ENCODE measurements at regions not wholly inside any gene's neighbourhood (a gene's known extent, or its start where the extent isn't known, plus 50 kb on each side); places are given as distances from the start of the nearest gene placed in this dataset.

DNA sequence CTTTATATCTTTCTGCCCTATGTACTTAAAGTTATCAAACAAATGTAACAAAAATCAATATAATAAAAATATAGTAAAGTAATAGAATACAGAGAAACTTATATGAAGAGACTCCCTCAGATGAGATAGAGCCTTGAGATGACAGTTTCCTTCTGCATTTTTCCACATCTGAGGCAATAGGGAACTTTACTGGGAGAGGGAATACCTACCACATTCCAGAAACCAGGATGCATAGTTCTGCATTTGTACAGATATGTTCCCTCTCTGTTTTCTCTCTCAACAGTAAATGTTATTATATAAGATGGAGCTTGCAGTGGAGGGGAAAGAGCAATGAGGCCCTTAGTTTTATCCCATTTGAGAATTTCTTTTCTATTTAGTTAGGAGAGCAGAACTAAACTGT, 109.6 kb upstream of the KCNN2 start:
- intact Hi-C loops (cut with DNase I), result no loop called here
- Histone ChIP-seq H3K4me1 (no peaks in the 10 kb centered on the region), H3K9me3 (no peaks in the 10 kb centered on the region), H3K27me3 (no peaks in the 10 kb centered on the region), H3K4me3 (no peak overlapping the region), H3K9ac (ENCODE audit: low read depth in 2 of 2, low read length in 2 of 2) (no peak overlapping the region), H3K36me3 (no peaks in the 10 kb centered on the region), H3K27ac (no peak overlapping the region)
- TF ChIP-seq, protein P1, sequence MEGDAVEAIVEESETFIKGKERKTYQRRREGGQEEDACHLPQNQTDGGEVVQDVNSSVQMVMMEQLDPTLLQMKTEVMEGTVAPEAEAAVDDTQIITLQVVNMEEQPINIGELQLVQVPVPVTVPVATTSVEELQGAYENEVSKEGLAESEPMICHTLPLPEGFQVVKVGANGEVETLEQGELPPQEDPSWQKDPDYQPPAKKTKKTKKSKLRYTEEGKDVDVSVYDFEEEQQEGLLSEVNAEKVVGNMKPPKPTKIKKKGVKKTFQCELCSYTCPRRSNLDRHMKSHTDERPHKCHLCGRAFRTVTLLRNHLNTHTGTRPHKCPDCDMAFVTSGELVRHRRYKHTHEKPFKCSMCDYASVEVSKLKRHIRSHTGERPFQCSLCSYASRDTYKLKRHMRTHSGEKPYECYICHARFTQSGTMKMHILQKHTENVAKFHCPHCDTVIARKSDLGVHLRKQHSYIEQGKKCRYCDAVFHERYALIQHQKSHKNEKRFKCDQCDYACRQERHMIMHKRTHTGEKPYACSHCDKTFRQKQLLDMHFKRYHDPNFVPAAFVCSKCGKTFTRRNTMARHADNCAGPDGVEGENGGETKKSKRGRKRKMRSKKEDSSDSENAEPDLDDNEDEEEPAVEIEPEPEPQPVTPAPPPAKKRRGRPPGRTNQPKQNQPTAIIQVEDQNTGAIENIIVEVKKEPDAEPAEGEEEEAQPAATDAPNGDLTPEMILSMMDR (IDR thresholded peaks at IDR 0.05), result no peak
- no peak for DNase-seq

DNA sequence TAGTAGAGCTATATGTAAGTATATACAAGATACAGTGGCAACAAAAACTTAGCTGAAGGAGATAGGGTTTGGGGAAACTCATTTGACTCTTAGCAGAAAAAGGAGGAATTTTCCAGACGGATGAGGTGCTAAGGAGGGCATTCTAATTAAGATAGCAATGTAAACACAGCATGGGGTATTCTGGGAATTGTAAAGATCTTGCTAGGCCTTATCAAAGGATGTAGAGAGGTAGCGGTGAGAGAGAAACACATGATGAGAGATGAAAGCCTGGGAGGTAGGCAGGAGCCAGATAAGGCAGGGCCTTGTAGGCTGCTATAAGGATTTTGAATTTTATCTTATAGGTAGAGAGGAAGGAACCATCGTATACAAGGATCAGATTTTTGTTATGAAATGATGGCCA, 106.6 kb upstream of the KCNN2 start:
- TF ChIP-seq, protein P1 (IDR thresholded peaks at IDR 0.05), result no peak
- no peak for DNase-seq
- Histone ChIP-seq H3K4me3 (no peak overlapping the region), H3K9me3 (no peaks in the 10 kb centered on the region), H3K36me3 (no peaks in the 10 kb centered on the region), H3K27me3 (no peaks in the 10 kb centered on the region), H3K9ac (ENCODE audit: low read depth in 2 of 2, low read length in 2 of 2) (no peak overlapping the region), H3K4me1 (no peaks in the 10 kb centered on the region), H3K27ac (no peak overlapping the region)
- intact Hi-C loops (cut with DNase I), result no loop called here

DNA sequence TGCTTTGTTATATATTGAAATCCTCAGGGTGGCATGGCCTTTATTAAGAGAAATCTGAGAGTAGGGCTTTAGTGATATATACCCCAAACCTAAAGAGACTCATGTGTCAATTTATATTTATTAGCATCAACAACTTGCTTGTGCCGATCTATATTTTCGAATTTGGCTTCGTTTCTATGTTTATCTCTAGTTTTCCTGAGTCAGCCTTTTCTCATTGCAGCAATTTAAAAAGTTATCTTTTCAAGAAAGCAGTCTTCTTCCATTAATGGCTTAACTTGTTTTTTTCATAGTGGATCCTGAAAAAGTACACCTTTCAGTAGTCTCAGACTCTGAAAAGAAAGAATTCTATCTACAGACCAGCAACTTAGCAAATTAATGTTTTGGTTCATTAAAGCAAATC, 99.9 kb upstream of the KCNN2 start:
- Histone ChIP-seq H3K4me3 (no peak overlapping the region), H3K27me3 (no peaks in the 10 kb centered on the region), H3K4me1 (no peaks in the 10 kb centered on the region), H3K36me3 (no peaks in the 10 kb centered on the region), H3K9me3 (no peaks in the 10 kb centered on the region), H3K9ac (ENCODE audit: low read depth in 2 of 2, low read length in 2 of 2) (no peak overlapping the region), H3K27ac (no peak overlapping the region)
- no peak for DNase-seq
- intact Hi-C loops (cut with DNase I), result no loop called here
- TF ChIP-seq, protein P1 (IDR thresholded peaks at IDR 0.05), result no peak

DNA sequence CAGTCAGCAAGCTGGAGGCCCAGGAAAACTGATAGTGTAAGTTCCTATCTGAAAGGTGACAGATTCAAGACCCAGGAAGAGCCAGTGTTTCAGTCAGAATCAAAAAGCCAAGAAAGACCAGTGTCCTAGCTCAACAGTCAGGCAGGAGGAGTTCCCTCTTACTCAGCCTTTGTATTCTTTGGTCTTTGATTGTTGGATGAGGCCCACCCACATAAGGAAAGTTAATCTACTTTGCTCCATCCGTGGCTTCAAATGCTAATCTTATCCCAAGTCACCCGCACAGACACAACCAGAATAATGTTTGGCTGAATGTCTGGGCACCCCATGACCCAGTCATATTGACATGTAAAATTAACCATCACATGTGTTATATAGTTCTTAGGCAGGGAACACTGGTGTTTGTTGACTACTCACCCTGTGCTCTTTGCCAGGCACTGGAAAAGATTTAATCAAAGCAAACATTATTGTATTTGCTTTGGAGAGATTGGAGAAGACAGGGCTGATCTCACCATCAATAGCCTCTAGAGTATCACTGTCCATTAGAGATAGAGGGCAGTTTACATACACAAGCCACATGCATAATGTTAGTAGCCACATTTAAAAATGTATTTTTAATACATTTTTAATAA, 96.3 kb upstream of the KCNN2 start:
- TF ChIP-seq, protein P1 (IDR thresholded peaks at IDR 0.05), result no peak
- no peaks in the 10 kb centered on the region for H3K4me1 ChIP-seq
- intact Hi-C loops (cut with DNase I), result no loop called here
- H3K27me3 ChIP-seq, result no peaks in the 10 kb centered on the region
- DNase-seq, result no peak
- H3K4me3 ChIP-seq, result no peak overlapping the region
- H3K9ac ChIP-seq (ENCODE audit: low read depth in 2 of 2, low read length in 2 of 2), result no peak overlapping the region
- H3K9me3 ChIP-seq, result no peaks in the 10 kb centered on the region
- no peaks in the 10 kb centered on the region for H3K36me3 ChIP-seq
- H3K27ac ChIP-seq, result no peak overlapping the region

DNA sequence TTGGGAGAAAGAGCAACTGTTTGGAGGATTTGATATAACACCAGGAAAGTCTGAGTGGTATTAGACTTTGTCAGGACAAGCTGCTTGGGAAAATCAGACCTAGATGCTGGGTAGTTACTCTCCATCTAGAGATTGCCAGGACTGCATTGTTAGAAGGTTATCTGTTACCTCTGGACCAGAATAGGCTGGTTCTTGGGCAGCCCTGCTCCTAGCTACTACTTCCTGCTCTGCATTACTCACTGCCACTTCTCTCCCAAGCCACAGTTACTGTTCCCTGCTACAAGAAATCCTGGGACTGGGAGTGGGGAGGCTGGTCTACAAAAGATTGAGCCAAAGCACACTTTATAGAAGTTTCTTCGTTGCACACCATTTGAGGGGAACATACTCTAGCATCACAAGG, 95.5 kb upstream of the KCNN2 start:
- intact Hi-C loops (cut with DNase I), result no loop called here
- H3K4me3 ChIP-seq, result no peak overlapping the region
- TF ChIP-seq, protein P1 (IDR thresholded peaks at IDR 0.05), result no peak

More for the DNA sequence above, 95.5 kb upstream of the KCNN2 start:
- Histone ChIP-seq H3K9me3 (no peaks in the 10 kb centered on the region), H3K27ac (no peak overlapping the region), H3K36me3 (no peaks in the 10 kb centered on the region), H3K4me1 (no peaks in the 10 kb centered on the region), H3K9ac (ENCODE audit: low read depth in 2 of 2, low read length in 2 of 2) (no peak overlapping the region), H3K27me3 (no peaks in the 10 kb centered on the region)
- no peak for DNase-seq

All from colonic mucosa (tissue), 4 donors.